Tongue (tissue), 1 donor: ENCODE measurements at regions not wholly inside any gene's neighbourhood (a gene's known extent, or its start where the extent isn't known, plus 50 kb on each side); places are given as distances from the start of the nearest gene placed in this dataset.
A peak's percentile ranks its signal among the peaks of the same experiment; 100 is the strongest.

Source experiments
- DNase-seq: peaks from one replicate; pipeline ENCODE4 v3.0.0-alpha.2; 2015

DNA sequence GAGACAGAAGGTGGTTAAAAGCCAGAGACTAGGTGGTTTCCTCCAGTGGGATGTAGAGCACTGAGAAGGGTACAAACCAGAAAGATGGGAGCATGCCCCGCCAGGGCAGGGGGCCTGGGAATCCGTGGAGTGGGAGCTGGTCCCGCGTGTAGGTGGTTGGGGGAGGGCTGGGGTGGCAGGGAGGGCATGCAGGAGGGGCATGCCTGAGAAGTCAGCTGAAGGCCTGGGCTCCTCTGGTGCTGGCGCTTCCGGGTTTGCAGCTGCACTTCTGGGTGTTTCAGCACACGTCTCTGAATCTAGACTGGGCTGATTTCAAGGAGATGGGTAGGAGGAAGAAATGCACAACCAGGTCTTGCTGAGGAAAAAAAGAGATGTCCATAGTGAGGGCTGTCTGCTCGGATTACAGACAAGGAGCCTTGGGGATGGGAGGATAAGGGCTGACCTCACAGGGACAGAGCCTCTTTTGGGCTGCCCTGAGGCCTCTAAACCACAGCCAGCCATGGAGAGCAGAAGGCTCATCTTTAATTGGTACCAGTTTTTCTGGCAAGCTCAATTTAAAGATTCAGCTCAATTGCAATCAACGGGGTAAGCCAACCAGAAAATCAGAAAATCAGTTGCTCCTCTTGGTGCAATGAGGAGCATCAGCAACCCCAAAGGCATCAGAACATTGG lies 151.9 kb downstream of the FAM43A start:
- no peak for DNase-seq

DNA sequence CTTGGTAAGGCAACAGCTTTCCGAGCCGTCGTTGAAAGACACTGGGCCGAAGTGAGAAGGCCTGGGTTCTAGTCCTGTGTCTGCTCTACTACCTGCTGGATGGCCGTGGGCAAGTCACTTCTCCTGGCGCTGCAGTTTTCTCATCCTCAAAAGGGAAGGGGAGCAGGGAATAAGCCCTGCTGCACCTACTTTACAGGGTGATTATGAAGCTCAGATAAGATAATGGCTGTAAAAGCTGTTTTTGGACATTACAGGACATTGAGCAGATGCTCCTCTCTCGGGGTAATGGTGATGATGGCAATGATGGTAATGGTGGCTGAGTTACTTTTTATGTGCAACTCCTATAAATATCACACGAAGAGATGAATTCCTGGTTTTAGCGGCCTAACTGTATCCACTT lies 152.6 kb downstream of the FAM43A start:
- no peak for DNase-seq

DNA sequence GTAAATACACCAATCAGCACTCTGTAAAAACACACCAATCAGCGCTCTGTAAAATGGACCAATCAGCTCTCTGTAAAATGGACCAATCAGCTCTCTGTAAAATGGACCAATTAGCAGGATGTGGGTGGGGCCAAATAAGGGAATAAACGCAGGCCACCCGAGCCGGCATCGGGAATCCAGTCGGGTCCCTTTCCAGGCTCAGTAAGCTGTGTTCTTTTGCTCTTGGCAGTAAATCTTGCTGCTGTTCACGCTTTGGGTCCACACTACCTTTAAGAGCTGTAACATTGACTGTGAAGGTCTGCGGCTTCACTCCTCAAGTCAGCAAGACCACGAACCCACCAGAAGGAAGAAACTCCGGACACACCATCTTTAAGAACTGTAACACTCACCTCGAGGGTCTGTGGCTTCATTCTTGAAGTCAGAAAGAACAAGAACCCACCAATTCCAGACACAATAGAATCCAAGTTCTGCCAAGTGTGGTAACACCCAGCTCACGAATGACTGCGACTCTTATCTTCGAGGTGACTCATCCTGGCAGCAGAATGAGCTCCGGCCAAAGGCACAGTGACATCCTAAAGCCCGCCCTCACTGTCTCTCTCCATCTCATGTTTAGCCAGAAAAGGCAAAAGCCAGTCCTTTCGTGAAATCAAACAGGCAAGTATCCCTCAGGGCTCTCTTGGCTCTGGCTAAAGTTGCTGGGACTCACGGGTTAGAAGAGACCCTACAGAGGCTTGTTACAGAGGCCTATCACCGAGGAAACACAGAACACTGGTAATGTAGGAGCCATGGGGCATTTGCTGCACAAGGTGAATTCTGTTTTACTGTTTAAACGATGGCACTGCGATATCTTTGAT lies 155.2 kb downstream of the FAM43A start:
- DNase-seq = no peak

DNA sequence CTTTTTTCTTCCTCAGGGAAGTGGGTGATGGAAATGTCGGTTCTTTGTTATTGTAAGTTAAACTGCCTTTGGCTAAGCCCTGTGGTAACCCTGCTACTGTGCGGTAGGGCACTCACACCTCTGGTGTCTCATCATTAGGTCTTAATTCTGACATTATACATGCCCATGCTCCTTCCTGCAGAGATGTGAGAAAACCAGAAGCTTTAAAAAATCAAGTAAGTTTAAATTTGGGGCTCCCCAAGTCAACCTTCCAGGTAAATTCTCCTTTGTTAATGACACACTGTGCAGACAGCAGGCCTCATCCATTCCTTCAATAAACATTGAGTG lies 155.8 kb downstream of the FAM43A start:
- no peak for DNase-seq

DNA sequence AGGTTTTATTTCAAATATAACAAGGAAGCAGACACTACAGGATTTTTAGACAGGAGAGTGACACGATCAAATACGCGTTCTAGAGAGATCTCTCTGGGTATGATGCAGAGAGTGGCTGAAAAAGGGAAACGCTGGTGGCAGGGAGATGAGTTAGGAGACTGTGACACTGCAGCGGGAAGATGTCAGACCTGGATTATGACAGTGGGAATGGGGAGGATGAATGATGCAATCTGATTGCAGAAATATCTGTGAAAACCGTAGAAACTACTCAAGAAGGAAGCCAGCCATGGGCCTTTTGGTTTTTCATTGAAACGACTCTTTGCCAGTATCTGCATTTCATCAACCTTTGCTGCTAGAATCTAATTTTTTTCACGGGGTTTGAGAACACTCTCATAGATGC lies 157.9 kb downstream of the FAM43A start:
- peak; percentile 15 for DNase-seq

DNA sequence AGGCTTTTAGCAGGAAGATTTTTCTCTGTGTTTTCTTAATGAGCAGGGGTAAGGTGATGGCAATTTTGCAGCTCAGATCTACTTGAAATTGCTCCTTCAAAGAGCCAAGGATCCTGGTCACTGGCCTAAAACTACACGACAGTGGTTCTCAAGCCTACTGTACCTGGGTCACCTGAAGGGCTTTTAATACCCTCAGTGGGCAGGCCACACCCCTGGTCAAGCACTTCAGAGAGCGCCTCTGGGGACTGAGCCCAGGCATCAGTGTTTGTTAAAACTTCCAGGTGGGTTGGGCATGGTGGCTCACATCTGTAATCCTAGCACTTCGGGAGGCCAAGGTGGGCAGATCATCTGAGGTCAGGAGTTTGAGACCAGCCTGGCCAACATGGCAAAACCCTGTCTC lies 158.4 kb downstream of the FAM43A start:
- DNase-seq = no peak

DNA sequence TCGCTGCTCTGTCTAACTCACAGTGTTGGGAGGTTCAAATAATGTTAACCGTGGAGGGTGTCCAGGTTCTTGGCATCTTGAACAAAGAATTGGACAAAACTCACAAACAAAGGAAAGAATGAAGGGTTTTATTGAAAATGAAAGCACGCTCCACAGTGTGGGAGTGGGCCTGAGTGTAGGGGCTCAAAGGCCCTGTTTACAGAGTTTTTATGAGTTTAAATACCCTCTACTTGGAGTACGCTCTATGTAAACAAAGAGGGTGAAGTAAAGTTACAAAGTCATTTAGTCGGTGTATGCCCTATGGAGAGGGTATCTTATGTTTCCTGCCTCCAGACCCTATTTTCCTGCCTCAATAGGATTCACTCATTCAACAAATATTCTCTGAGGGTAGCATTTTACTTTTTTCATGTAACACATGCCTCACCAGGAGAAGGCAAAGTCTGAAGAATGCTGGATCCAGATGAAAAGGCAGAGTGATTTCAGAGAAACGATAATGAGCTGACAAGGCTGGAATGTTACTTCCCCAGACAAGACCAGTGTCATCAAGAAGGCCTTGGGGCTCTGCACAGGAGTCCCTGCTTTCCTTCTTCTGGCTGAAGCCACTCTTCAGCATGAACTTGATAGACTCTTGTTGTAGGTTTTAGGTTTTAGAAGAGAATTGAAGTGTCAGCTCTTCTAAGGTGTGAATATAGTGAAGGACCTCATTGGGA lies 163.6 kb downstream of the FAM43A start:
- DNase-seq = no peak

DNA sequence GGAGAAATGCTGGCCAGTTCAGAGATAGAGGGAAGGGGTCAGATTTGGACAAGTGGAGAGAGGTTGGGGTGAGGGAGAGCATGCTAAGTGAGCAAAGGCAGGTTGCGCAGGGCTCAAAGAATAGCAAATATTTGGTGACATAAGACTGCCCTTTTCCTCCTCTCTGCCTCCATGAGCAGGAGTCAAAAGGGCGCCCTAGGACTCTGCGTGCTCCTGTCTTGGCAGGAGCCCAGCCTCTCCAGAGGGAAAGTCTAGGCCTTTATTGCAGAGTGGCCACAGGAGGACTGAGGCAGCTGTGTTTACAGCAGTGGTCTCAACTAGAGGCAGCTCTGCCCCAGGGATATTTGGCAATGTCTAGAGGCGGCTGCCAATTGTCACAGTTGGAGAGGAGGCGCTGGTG lies 165.6 kb downstream of the FAM43A start:
- DNase-seq = no peak

DNA sequence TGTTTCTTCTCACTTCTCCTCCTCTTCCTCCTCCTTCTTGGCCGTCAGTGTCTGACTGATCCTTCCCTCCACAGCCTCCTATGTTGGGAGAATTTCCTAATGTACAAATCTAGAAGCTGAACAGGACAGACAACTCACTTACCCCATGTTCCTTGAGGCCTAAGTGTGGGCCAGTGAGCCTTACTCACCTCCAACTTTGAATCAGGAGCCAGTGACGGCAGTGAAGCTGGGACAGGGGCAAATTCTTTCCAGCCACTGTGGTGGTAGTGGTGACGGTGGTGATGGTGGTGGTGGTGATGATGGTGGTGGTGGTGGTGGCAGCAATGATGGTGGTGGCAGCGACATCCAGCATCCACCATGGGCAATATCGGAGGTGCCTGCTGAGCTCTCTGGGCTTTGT lies 166.3 kb downstream of the FAM43A start:
- no peak for DNase-seq

DNA sequence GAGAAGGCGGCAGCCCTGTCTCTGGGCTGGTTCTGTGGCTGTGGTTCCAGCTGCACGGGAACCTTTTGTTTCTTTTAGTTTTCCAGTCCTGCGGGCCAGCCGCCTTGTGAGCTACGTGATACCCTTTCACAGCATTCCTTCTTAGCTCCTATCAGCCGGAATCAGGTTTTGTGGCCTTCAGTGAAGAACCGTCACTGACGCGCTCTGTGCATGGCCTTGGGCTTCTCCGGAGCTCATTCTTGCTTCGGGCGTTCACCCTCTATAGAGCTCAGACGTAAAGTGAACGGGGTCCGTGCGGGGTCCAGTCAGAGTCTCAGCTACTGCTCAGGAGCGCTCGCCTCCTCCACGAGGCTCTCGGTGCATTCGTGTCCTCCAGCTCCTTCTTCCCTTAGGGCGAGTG lies 166.7 kb downstream of the FAM43A start:
- DNase-seq = no peak

DNA sequence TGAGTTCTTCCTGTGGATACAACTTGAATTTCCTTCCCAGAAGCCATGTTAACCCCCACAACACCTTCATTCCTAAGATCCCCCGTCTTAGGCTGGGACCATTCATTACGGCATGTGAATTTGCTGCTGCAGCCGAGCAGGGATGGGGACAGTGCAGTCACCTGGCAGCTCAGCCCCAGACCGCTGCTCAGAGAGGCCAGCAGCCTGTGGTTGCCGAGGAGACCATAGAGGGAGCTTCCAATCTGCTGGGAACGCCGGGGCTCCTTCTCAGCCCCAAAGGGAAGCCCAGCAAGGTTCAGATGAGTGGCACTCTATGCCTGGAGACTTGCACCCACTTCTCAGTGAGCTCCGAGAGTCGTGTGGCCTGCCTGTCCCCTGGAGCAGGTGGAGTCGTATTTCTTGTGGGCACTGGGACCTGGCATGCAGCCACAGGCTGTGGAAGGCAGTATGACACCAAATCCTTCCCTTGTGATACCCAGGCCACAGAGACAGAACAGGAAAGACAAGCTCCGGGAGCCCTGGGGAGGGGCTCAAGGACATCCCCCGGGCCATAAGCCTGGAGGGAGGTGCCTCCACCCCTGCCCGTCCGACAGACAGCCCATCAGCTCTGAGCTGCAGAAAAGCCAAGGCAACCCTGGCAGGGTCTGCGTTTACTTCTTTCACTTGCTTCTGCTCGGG lies 167.3 kb downstream of the FAM43A start:
- DNase-seq = peak; percentile 49

DNA sequence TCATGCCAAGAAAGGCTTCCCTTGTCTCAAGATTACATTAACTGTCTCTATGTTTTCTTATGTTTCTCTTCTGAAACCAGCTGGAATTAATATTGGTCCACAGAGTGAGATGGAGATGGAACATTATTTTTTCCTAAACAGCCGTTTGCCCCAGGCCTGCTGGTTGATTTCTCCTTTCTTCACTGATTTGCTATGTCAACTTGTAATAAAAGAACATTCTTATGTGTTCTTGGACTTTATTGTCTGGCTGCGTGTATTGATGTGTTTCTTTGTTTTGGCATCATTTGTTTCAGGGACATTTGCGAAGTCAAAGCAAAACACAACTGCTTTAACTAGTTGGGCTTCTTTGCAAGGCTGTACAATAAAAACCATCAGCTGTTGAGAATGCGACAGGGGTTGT lies 168.5 kb downstream of the FAM43A start:
- DNase-seq = peak; percentile 26

DNA sequence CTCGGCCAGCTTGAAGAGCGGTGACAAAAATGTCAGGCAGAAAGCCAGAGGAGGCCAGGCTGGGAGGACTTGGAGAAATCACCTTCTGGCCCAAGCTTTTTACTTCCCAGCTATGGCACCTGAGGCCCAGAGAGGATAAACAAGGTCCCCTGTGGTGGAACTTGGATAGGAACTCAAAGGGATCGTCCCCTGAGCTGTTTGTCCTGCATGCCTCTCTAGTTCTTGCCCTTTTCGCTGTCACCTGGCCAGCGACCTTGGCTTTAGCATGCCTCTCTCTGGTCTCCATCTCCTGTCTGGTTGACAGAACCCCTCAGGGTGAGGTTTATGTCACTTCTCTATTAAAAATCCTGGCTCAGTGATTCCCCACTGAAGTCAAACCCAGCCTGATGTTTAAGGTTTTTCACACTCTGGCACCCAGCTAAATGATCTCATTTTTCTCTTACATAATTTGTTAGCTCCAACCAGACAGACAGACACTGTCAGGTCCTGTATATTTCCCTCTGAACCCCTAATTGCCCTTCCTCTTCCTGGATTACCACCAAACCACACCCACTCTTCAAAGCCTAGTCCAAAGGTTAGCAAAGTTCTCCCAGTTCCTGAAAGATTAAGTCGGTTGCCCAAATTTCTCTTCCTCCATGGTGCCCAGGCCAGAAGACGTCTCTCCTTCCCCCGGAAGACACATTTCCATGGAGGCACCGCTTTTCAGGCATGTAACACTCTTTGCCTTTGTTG lies 169.1 kb downstream of the FAM43A start:
- DNase-seq = peak; percentile 30

DNA sequence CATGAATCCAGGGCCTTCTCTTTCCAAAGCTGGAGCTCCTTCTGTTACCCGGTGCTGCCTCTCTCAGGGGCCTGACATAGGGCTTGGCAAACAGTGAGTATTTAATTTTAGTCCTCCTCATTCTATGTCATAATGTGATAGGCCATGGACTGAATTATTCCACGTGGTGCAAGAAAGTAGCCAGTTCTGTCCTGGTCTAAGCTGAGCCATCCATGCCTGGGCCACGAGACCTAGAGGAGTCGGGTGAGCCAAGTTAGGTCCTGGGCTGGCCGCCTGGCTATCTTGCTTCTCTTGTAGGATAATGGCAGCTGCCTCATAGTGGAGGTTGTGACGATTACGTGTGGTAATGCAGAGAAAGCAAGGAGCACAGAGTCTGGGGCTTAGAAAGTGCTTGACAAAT lies 170.6 kb downstream of the FAM43A start:
- DNase-seq = no peak

DNA sequence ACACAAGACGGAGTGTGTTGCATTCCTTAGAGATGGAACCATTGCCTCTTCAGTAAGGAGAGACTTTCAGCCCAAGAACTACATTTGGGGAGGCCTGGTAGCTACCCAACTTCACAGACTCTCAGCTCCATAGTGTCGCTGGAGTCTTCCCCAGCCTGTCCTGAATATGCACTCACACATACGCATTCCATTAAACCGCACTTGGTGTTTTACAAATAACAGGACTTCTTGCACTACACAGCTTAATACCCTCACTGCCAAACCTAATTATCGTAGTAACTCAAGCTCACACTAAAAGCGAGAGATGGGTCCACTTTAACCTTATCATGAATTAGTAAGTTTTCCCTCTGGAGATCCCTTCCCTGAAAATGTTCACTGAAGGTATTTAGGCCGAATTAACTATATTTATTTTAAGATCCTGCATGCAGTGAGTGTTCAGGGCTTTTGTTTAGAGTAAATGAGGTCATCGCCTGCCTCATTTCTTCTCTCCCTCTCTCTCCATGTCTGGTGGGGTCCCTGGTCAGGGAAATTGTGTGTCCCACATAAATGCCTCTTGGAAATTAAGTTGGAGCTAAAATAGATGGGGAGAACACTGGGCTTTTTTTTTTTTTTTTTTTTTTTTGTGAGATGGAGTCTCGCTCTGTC lies 171.9 kb downstream of the FAM43A start:
- DNase-seq = peak; percentile 30

DNA sequence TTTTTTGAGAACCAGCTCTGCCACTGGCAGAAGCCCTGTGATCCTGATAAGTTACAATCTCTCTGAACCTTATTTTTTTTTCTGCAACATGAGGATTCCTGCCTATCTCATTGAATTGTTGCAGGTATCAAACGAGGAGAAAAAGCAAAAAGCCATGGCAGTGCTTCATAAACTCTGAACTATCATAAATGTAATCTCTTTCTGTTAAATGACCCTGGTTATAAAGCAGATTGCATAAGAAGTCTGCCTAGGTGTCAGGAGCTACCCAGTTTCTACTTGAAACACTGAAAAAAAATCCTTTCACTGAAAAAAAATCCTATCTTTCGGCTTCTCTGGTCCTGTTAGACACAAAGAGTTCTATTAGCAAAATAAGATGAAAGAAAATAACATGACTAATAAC lies 172.7 kb downstream of the FAM43A start:
- no peak for DNase-seq

DNA sequence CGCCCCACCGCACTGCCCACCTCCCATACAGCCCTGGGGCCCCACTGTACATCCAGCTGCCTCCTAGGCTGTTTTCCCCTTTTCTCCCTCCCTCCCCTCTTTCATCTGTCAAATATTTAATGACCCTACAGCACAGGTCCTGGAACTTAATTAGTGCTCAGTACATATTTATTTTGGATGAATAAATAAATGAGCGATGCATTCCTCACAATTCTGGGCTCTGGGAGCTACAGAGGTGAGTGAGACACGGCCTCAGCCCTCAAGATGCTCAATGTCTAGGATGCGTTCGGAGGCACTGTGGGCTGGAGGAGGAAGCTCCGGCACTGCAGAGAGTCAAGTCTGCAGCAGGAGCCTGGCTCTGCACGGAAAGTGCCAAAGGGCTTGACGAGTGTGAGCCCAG lies 175.0 kb downstream of the FAM43A start:
- no peak for DNase-seq

DNA sequence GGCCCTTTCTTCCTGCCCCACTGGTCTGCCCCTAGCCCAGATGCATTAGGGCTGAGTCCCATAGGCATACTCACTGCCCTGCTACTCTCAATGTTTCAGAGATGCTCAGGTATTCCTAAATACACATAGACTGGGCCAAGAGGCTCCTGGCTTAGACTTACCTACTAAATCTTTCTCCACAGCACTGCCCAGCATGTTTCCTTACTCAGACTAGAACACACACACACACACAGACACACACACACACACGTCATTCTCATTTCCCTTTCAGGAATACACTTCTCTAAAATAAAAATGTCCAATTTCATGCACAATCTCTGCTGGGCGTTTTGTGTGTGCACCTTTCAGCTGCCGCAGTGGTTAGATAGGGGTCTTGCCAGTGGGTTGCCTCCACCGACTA lies 175.7 kb downstream of the FAM43A start:
- DNase-seq = no peak

DNA sequence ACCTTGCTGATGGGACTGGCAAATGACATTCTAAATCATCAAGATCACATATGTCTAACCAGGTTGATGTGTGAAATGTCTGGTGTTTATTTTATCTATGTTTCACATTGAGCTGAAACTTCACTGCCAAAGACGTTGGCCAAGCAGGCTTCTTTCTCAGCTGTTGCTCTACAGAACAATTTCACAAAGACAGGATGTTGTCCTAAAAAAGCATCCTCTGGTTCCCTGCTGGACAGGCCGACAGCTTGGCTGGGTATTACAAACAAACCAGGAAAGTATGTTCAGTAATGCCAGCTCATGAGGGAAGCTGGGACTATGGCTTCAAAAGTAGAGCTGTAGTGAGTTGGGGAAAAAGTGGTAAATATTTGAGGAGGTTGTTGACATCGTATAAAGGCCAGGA lies 179.4 kb downstream of the FAM43A start:
- DNase-seq = no peak

DNA sequence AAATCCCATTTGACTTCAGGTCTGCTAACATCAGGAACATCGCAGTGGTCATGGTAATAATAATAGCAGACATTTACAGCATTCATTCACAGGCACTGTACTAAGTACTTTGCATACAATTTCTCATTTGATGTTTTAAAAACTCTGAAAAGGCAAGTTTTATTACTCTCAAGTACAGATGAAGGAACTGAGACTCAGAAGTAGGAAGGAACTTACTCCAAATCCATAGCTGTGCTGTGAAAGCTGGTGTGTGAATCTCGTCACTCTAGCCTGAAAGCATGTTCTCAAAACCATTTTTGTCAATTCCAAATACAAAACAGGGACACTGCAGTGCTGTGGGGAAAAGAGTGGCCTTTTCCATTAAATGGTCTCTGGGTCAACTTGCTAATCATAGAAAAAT lies 179.9 kb downstream of the FAM43A start:
- no peak for DNase-seq

DNA sequence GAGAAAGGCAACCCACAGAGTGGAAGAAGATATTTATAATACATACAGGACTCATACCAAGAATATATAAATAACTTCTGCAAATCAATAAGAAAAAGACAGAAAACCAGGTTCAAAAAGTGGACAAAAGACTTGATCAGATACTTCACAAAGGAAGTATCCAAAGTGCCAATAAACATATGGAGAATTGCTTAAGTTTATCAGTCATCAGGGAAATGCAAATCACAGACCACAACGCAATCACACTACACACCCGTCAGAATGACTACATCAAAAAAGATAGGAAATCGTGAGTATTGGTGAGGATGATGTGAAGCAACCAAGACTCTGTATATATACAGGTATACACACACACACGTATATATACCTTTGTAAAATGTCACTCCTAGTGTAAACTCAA lies 180.6 kb downstream of the FAM43A start:
- no peak for DNase-seq
